Peyer's patch (tissue), 4 donors: ENCODE measurements at regions not wholly inside any gene's neighbourhood (a gene's known extent, or its start where the extent isn't known, plus 50 kb on each side); places are given as distances from the start of the nearest gene placed in this dataset.
A peak's percentile ranks its signal among the peaks of the same experiment; 100 is the strongest.

Experiments used
- POLR2A ChIP-seq, 2 donors: fragments of 450-650 bp; IDR thresholded peaks; one replicate each; pipeline ENCODE4 v1.5.1; 2017; ENCODE audit warnings: antibody characterized with exemption in 2 of 2, mild to moderate bottlenecking in 2 of 2, moderate library complexity in 2 of 2
- TF ChIP-seq, protein P1 (sequence below), 6 experiments: fragments of 450-650 bp in 4 of 6; fragments of 200-600 bp in 2 of 6; sonication (generic) in 1 of 6; IDR thresholded peaks; one replicate each; pipeline ENCODE4 v1.5.1; 2017 to 2019; ENCODE audit warnings: antibody characterized with exemption in 6 of 6, mild to moderate bottlenecking in 3 of 6, moderate library complexity in 1 of 6

DNA sequence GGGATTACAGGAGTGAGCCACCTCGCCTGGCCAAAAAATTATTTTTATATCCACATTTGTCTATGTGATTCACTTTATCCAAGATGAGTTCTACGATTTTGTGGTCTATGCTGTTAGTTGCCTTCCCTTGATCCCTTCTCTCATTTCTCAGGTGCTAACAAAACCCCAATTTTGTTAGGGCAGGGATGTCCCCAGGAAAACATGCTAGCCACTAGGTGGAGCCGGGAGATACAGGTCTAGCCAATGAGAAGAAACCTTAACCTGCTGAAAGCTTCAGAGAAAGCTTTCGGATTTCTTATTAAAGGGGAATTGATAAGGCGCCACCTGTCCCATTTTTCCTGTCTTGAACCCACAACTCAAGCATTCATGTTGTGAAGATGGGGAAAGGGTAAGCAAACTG is 167.4 kb upstream of the OLIG3 start:
- no peak for TF ChIP-seq POLR2A (IDR thresholded peaks at IDR 0.05)
- TF ChIP-seq, protein P1, sequence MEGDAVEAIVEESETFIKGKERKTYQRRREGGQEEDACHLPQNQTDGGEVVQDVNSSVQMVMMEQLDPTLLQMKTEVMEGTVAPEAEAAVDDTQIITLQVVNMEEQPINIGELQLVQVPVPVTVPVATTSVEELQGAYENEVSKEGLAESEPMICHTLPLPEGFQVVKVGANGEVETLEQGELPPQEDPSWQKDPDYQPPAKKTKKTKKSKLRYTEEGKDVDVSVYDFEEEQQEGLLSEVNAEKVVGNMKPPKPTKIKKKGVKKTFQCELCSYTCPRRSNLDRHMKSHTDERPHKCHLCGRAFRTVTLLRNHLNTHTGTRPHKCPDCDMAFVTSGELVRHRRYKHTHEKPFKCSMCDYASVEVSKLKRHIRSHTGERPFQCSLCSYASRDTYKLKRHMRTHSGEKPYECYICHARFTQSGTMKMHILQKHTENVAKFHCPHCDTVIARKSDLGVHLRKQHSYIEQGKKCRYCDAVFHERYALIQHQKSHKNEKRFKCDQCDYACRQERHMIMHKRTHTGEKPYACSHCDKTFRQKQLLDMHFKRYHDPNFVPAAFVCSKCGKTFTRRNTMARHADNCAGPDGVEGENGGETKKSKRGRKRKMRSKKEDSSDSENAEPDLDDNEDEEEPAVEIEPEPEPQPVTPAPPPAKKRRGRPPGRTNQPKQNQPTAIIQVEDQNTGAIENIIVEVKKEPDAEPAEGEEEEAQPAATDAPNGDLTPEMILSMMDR (IDR thresholded peaks at IDR 0.05), result peak in 5 of 6 experiments; percentile 21 to 64 (median 56)
